ENCODE measurements at regions not wholly inside any gene's neighbourhood (a gene's known extent, or its start where the extent isn't known, plus 50 kb on each side); places are given as distances from the start of the nearest gene placed in this dataset.

GRCh38 chr15:72979308-72979707, 73.0 kb upstream of the NEO1 start:
- ChIA-PET CTCF (interaction anchor here (0.6 kb wide), 1 partner anchor 218 kb away, joined by 3 read pairs; no protein-coding TSS in a partner anchor), POLR2A (no interaction called here)
- TF ChIP-seq FOXM1 (IDR thresholded peaks at IDR 0.05; ENCODE audit: borderline replicate concordance) (no peak), CTBP1 (IDR thresholded peaks at IDR 0.05; ENCODE audit: borderline replicate concordance) (no peak), FOXA1 (IDR thresholded peaks at IDR 0.05) (no peak), FOXK2 (IDR thresholded peaks at IDR 0.05) (no peak), ELF4 (IDR thresholded peaks at IDR 0.05) (no peak), ZNF384 (IDR thresholded peaks at IDR 0.05) (no peak), SP1 (IDR thresholded peaks at IDR 0.05) (no peak), PKNOX1 (IDR thresholded peaks at IDR 0.05) (no peak)
- no peak for DNase-seq (ENCODE audit: extremely low spot score)

- CTCF ChIA-PET: no interaction called here
- no peak for DNase-seq (ENCODE audit: extremely low spot score)
- POLR2A ChIA-PET: no interaction called here
- no peak for TF ChIP-seq HDGF (IDR thresholded peaks at IDR 0.05; ENCODE audit: borderline replicate concordance)
- TF ChIP-seq LEF1 (IDR thresholded peaks at IDR 0.05; ENCODE audit: borderline replicate concordance): no peak
- no peak for TF ChIP-seq FOXM1 (IDR thresholded peaks at IDR 0.05; ENCODE audit: borderline replicate concordance)
- TF ChIP-seq SUZ12 (IDR thresholded peaks at IDR 0.05): no peak
- no peak for TF ChIP-seq ELF4 (IDR thresholded peaks at IDR 0.05)
- TF ChIP-seq CTBP1 (IDR thresholded peaks at IDR 0.05; ENCODE audit: borderline replicate concordance): no peak
- TF ChIP-seq ZNF384 (IDR thresholded peaks at IDR 0.05): no peak
- TF ChIP-seq ARNT (IDR thresholded peaks at IDR 0.05): no peak
- TF ChIP-seq FOXK2 (IDR thresholded peaks at IDR 0.05): no peak
- no peak for TF ChIP-seq FOXA1 (IDR thresholded peaks at IDR 0.05)
- TF ChIP-seq PKNOX1 (IDR thresholded peaks at IDR 0.05): no peak
- TF ChIP-seq SP1 (IDR thresholded peaks at IDR 0.05): no peak
- TF ChIP-seq NFRKB (IDR thresholded peaks at IDR 0.05): no peak
- no peak for TF ChIP-seq L3MBTL2 (conservative IDR thresholded peaks at IDR 0.05)
- no peak for TF ChIP-seq TARDBP (IDR thresholded peaks at IDR 0.05)
- TF ChIP-seq BHLHE40 (IDR thresholded peaks at IDR 0.05; ENCODE audit: borderline replicate concordance): no peak
Measured at GRCh38 chr15:72978223-72978622, 74.0 kb upstream of the NEO1 start.

- CTCF ChIA-PET: interaction anchor here (0.7 to 1.5 kb wide), 3 partner anchors 36 to 137 kb away, joined by 3 to 7 read pairs (median 3); no protein-coding TSS in a partner anchor
- TF ChIP-seq TARDBP (IDR thresholded peaks at IDR 0.05) (no peak), PKNOX1 (IDR thresholded peaks at IDR 0.05) (no peak), HDGF (IDR thresholded peaks at IDR 0.05; ENCODE audit: borderline replicate concordance) (no peak)
- POLR2A ChIA-PET: no interaction called here
- DNase-seq (ENCODE audit: extremely low spot score): no peak
Measured at GRCh38 chr15:72972362-72972761, 79.9 kb upstream of the NEO1 start.

GRCh38 chr15:72971766-72972165, 80.5 kb upstream of the NEO1 start:
- no peak for DNase-seq (ENCODE audit: extremely low spot score)
- CTCF ChIA-PET: interaction anchor here (1.5 kb wide), 1 partner anchor 137 kb away, joined by 3 read pairs; no protein-coding TSS in a partner anchor
- TF ChIP-seq PKNOX1 (IDR thresholded peaks at IDR 0.05): no peak
- TF ChIP-seq FOXM1 (IDR thresholded peaks at IDR 0.05; ENCODE audit: borderline replicate concordance): no peak
- TF ChIP-seq ELF4 (IDR thresholded peaks at IDR 0.05): no peak
- no peak for TF ChIP-seq TARDBP (IDR thresholded peaks at IDR 0.05)
- no peak for TF ChIP-seq CTBP1 (IDR thresholded peaks at IDR 0.05; ENCODE audit: borderline replicate concordance)
- no peak for TF ChIP-seq HDGF (IDR thresholded peaks at IDR 0.05; ENCODE audit: borderline replicate concordance)
- TF ChIP-seq LEF1 (IDR thresholded peaks at IDR 0.05; ENCODE audit: borderline replicate concordance): no peak
- no peak for TF ChIP-seq ZNF384 (IDR thresholded peaks at IDR 0.05)
- TF ChIP-seq ARNT (IDR thresholded peaks at IDR 0.05): no peak
- no peak for TF ChIP-seq NFRKB (IDR thresholded peaks at IDR 0.05)
- no peak for TF ChIP-seq L3MBTL2 (conservative IDR thresholded peaks at IDR 0.05)
- TF ChIP-seq BHLHE40 (IDR thresholded peaks at IDR 0.05; ENCODE audit: borderline replicate concordance): no peak
- TF ChIP-seq SP1 (IDR thresholded peaks at IDR 0.05): no peak
- no peak for TF ChIP-seq FOXK2 (IDR thresholded peaks at IDR 0.05)
- no peak for TF ChIP-seq FOXA1 (IDR thresholded peaks at IDR 0.05)
- TF ChIP-seq SUZ12 (IDR thresholded peaks at IDR 0.05): no peak
- POLR2A ChIA-PET: no interaction called here

GRCh38 chr15:72970933-72971760, 81.1 kb upstream of the NEO1 start:
- peak; percentile 63; the same call in 1 of the 2 replicates for TF ChIP-seq L3MBTL2 (conservative IDR thresholded peaks at IDR 0.05)
- TF ChIP-seq CTBP1 (IDR thresholded peaks at IDR 0.05; ENCODE audit: borderline replicate concordance): no peak
- CTCF ChIA-PET: interaction anchor here (1.5 kb wide), 1 partner anchor 136 kb away, joined by 3 read pairs; no protein-coding TSS in a partner anchor
- DNase-seq (ENCODE audit: extremely low spot score): no peak
- POLR2A ChIA-PET: interaction anchor here (1.0 kb wide), 3 partner anchors 10 to 81 kb away, joined by 3 to 4 read pairs (median 3); partner anchors contain the start of gene NEO1

GRCh38 chr15:72968531-72968922, 83.7 kb upstream of the NEO1 start:
- POLR2A ChIA-PET: no interaction called here
- CTCF ChIA-PET: no interaction called here
- DNase-seq (ENCODE audit: extremely low spot score): peak; percentile 32
- peak; percentile 52 for TF ChIP-seq PKNOX1 (IDR thresholded peaks at IDR 0.05)
- TF ChIP-seq L3MBTL2 (conservative IDR thresholded peaks at IDR 0.05): no peak

Data from HEK293T (cell line).